Calu3 (cell line): ENCODE measurements at regions not wholly inside any gene's neighbourhood (a gene's known extent, or its start where the extent isn't known, plus 50 kb on each side); places are given as distances from the start of the nearest gene placed in this dataset.

Experiments used
- BruUV-seq: library from RNA; stranded (reverse); fragments of 400-500 nt; replicated peaks from 2 replicates; lab custom pipeline; 2021; lab: Mats Ljungman, UMichigan
- CTCF ChIA-PET: fragments of 300-600 bp; sonication (Branson Sonifier 250); formaldehyde crosslinking; loops from one replicate; lab custom pipeline; 2022; ENCODE audit warnings: antibody characterized with exemption; lab: Charles Lee
- DNase-seq: peaks from one replicate; pipeline ENCODE4 v3.0.0; 2022
- H3K27ac Mint-ChIP-seq: one replicate; pipeline ENCODE4 v1.8.0; 2022; ENCODE audit warnings: mixed read lengths; ENCODE audit not compliant: unreplicated experiment
- H3K27me3 Mint-ChIP-seq: one replicate; pipeline ENCODE4 v1.8.0; 2022; ENCODE audit warnings: mixed read lengths; ENCODE audit not compliant: unreplicated experiment
- H3K36me3 Mint-ChIP-seq: one replicate; pipeline ENCODE4 v1.8.0; 2022; ENCODE audit warnings: mild to moderate bottlenecking, moderate library complexity, mixed read lengths; ENCODE audit not compliant: insufficient read depth, unreplicated experiment
- H3K4me1 Mint-ChIP-seq: one replicate; pipeline ENCODE4 v1.8.0; 2022; ENCODE audit warnings: mild to moderate bottlenecking, low read depth, mixed read lengths; ENCODE audit not compliant: unreplicated experiment
- H3K4me3 Mint-ChIP-seq: one replicate; pipeline ENCODE4 v1.8.0; 2022; ENCODE audit warnings: mild to moderate bottlenecking, low read depth, moderate library complexity, mixed read lengths; ENCODE audit not compliant: unreplicated experiment
- H3K9me3 Mint-ChIP-seq: one replicate; pipeline ENCODE4 v1.8.0; 2022; ENCODE audit warnings: low read depth, mixed read lengths; ENCODE audit not compliant: unreplicated experiment
- CTCF ChIP-seq: fragments of 200-600 bp; IDR thresholded peaks from one replicate; pipeline ENCODE4 v1.8.0; 2022; ENCODE audit warnings: antibody characterized with exemption; ENCODE audit not compliant: unreplicated experiment
- intact Hi-C: fragments of 100-400 bp; cut with micrococcal nuclease; formaldehyde crosslinking; loops from one replicate; pipeline ENCODE4 v1.10.0; 2022; ENCODE audit not compliant: unreplicated experiment

GRCh38 chr2:201536754-201537153 is 85.2 kb downstream of the STRADB start:
- no peak for TF ChIP-seq CTCF
- no peak for DNase-seq
- H3K27me3 Mint-ChIP-seq = no peaks in the 10 kb centered on the region
- H3K27ac Mint-ChIP-seq = no peak overlapping the region
- CTCF ChIA-PET = no interaction called here
- H3K9me3 Mint-ChIP-seq = peaks cover 5% of the 10 kb centered on the region
- H3K4me1 Mint-ChIP-seq = no peaks in the 10 kb centered on the region
- BruUV-seq = no TSS peak
- no peaks in the 10 kb centered on the region for H3K36me3 Mint-ChIP-seq
- H3K4me3 Mint-ChIP-seq = no peak overlapping the region
- intact Hi-C loops = no loop called here

DNA sequence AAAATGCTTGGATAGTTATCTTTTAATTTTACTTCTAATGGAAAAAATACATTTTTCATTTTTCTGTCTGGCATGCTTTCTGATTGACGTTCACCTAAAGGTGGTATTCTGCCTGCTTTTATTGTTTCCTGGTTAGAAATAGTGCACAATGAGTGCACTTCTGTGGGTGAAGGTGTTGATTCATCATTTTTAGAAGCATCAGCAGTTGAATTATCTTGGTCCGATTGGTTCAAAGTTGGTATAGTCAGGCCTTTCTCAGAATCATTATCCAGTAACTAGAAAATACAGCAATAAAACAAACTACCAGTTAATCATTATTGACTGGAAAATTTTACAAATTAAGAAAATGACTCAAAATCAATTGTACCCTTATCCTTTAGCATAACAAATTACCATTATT is 84.5 kb downstream of the STRADB start:
- intact Hi-C loops = no loop called here
- CTCF ChIA-PET = no interaction called here
- BruUV-seq = no TSS peak
- H3K4me3 Mint-ChIP-seq = no peak overlapping the region
- DNase-seq = no peak
- peaks cover 10% of the 10 kb centered on the region for H3K9me3 Mint-ChIP-seq
- H3K27me3 Mint-ChIP-seq = no peaks in the 10 kb centered on the region
- no peaks in the 10 kb centered on the region for H3K36me3 Mint-ChIP-seq
- TF ChIP-seq CTCF = no peak
- no peaks in the 10 kb centered on the region for H3K4me1 Mint-ChIP-seq
- no peak overlapping the region for H3K27ac Mint-ChIP-seq

DNA sequence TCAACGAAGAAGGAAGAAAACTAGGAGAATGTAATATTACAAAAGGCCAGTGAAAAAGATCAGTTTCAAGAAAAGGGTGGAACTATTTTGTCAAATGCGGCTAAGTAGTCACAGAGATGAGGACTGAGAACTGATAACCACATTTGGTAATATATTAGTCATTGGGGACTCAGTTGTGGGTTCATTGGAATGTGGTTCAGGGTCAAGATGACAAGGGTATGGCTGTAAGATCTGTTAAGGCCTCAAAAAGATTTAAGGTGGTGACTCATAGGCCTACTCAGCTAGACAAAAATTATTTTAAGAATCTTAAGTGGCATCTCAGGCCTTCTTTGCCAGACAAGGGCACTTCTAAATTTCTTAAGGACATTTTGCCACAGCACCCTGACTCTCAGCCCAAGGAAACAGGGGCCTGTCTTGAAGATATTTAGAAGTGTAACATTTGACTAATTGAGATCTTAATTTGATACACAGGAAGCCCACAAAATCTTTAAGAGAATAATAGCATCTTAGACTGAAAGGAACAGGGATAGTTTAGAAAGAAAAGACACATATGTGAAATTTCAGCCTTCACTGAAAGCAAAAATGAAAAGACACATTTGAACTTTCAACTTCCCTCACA is 81.3 kb downstream of the STRADB start:
- H3K27me3 Mint-ChIP-seq = no peaks in the 10 kb centered on the region
- H3K36me3 Mint-ChIP-seq = no peaks in the 10 kb centered on the region
- H3K4me1 Mint-ChIP-seq = no peaks in the 10 kb centered on the region
- no peak for TF ChIP-seq CTCF
- no peak overlapping the region for H3K27ac Mint-ChIP-seq
- H3K4me3 Mint-ChIP-seq = no peak overlapping the region
- no TSS peak for BruUV-seq
- peaks cover 15% of the 10 kb centered on the region for H3K9me3 Mint-ChIP-seq
- no peak for DNase-seq
- intact Hi-C loops = no loop called here
- CTCF ChIA-PET = no interaction called here
